ENCODE measurements at regions not wholly inside any gene's neighbourhood (a gene's known extent, or its start where the extent isn't known, plus 50 kb on each side); places are given as distances from the start of the nearest gene placed in this dataset.

DNA sequence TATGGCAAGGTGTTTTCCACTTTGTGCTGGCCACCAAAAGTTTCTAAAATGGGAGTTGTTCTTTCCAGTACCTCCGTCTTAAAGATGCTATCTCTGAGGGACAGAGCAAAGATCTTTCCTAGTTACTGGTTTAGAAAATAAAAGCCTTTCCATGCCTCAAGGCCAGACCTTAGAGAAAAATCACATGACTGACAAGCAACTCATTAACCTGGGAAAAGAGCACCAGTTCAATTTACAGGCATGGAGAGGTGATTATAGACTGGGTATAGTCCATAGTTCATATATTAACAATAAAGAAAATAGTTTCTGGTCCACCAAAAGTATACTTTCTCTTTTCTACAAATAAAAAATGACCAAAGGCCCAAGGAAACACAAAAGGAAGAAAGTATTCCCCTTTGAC lies 230.7 kb downstream of the TOX3 start:
- no peaks in the 10 kb centered on the region for H3K27me3 Mint-ChIP-seq (ENCODE audit: insufficient read depth, unreplicated experiment)
- H3K4me1 Mint-ChIP-seq (ENCODE audit: insufficient read depth, unreplicated experiment): no peaks in the 10 kb centered on the region
- no TSS peak for BruUV-seq (replicated peaks)
- ChIA-PET POLR2A (no interaction called here), CTCF (no interaction called here)
- no peak overlapping the region for H3K27ac Mint-ChIP-seq (ENCODE audit: low read depth, unreplicated experiment)
- intact Hi-C loops (cut with micrococcal nuclease): no loop called here
- DNase-seq (ENCODE audit: unreplicated experiment): no peak
- TF ChIP-seq, protein P1, sequence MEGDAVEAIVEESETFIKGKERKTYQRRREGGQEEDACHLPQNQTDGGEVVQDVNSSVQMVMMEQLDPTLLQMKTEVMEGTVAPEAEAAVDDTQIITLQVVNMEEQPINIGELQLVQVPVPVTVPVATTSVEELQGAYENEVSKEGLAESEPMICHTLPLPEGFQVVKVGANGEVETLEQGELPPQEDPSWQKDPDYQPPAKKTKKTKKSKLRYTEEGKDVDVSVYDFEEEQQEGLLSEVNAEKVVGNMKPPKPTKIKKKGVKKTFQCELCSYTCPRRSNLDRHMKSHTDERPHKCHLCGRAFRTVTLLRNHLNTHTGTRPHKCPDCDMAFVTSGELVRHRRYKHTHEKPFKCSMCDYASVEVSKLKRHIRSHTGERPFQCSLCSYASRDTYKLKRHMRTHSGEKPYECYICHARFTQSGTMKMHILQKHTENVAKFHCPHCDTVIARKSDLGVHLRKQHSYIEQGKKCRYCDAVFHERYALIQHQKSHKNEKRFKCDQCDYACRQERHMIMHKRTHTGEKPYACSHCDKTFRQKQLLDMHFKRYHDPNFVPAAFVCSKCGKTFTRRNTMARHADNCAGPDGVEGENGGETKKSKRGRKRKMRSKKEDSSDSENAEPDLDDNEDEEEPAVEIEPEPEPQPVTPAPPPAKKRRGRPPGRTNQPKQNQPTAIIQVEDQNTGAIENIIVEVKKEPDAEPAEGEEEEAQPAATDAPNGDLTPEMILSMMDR (IDR thresholded peaks at IDR 0.05; ENCODE audit: unreplicated experiment): no peak
- no peak overlapping the region for H3K4me3 Mint-ChIP-seq (ENCODE audit: unreplicated experiment)
- peaks cover 7% of the 10 kb centered on the region for H3K9me3 Mint-ChIP-seq (ENCODE audit: unreplicated experiment)
- H3K36me3 Mint-ChIP-seq (ENCODE audit: insufficient read depth, unreplicated experiment): no peaks in the 10 kb centered on the region

DNA sequence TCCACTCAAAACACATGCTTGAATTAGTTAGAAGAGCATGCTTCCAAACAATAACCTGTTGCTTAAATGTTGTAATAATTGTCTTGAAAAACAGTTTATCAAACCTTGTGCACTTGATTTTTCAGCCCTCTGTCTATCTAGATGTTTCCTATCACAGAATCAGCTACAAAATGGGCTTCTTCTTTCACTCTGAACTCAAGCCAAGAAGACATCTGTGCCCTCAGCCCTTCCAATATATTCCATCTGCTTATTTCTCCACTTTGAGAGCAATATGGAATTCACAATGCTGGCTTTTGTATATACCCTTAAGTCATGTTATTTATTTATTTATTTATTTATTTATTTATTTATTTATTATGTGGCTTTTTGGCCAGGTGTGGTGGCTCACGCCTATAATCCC lies 234.2 kb downstream of the TOX3 start:
- BruUV-seq (replicated peaks): no TSS peak
- TF ChIP-seq, protein P1 (IDR thresholded peaks at IDR 0.05; ENCODE audit: unreplicated experiment): no peak
- DNase-seq (ENCODE audit: unreplicated experiment): no peak
- no peak overlapping the region for H3K4me3 Mint-ChIP-seq (ENCODE audit: unreplicated experiment)
- CTCF ChIA-PET: interaction anchor here (0.6 kb wide), 1 partner anchor 509 kb away, joined by 3 read pairs; no protein-coding TSS in a partner anchor
- no peaks in the 10 kb centered on the region for H3K27me3 Mint-ChIP-seq (ENCODE audit: insufficient read depth, unreplicated experiment)
- H3K27ac Mint-ChIP-seq (ENCODE audit: low read depth, unreplicated experiment): no peak overlapping the region
- H3K36me3 Mint-ChIP-seq (ENCODE audit: insufficient read depth, unreplicated experiment): no peaks in the 10 kb centered on the region
- intact Hi-C loops (cut with micrococcal nuclease): no loop called here
- POLR2A ChIA-PET: no interaction called here
- H3K4me1 Mint-ChIP-seq (ENCODE audit: insufficient read depth, unreplicated experiment): no peaks in the 10 kb centered on the region
- peaks cover 13% of the 10 kb centered on the region for H3K9me3 Mint-ChIP-seq (ENCODE audit: unreplicated experiment)

DNA sequence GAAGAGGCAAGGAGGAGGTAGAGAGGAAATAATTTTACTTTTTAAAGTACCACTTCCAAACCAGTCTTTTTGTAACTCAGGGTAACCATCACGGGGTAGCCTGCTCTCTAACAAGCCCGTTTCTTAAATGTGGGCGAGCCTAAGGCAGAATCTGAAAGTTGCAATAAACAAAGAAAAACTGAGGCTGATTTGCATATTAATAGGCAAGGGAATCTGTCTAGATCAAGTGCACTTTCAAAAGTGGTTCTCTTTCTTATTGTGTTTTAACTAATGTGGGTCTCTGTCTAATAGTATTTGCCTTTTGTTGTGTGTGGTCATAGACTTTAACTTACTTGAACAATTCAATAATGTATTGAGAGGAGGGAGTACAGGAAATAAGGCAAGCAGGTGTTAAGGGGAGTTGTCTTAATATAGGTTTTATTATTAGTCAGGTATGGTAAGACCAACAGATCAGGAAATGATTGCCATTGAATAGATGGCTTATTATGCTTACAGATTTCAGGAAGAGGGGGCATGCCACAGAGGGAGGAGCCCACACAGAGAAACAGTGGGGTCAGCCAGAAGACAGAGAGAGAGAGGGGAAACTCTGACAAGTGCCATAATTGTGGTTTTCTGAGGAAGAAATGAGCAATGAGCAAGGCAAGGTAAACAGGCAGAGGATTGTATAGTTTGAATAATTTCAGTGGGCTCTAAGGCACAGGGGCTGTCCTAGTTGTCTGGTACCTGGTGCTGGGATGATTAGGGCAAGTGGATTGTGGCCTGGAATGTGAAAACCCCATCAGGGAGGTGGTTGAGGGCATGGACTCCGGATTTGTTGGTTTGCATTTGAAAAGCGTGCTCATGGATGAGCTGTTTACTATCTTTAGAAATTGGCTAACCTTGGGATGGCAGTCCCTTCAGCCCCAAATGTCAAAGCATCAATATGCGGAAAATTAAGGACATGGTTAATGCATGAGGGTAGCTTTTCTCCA lies 237.2 kb downstream of the TOX3 start:
- Mint-ChIP-seq H3K4me3 (ENCODE audit: unreplicated experiment) (no peak overlapping the region), H3K27ac (ENCODE audit: low read depth, unreplicated experiment) (no peak overlapping the region), H3K4me1 (ENCODE audit: insufficient read depth, unreplicated experiment) (no peaks in the 10 kb centered on the region), H3K36me3 (ENCODE audit: insufficient read depth, unreplicated experiment) (no peaks in the 10 kb centered on the region), H3K27me3 (ENCODE audit: insufficient read depth, unreplicated experiment) (no peaks in the 10 kb centered on the region), H3K9me3 (ENCODE audit: unreplicated experiment) (peaks cover 14% of the 10 kb centered on the region)
- DNase-seq (ENCODE audit: unreplicated experiment): no peak
- TF ChIP-seq, protein P1 (IDR thresholded peaks at IDR 0.05; ENCODE audit: unreplicated experiment): no peak
- intact Hi-C loops (cut with micrococcal nuclease): no loop called here
- no TSS peak for BruUV-seq (replicated peaks)
- ChIA-PET CTCF (no interaction called here), POLR2A (no interaction called here)

DNA sequence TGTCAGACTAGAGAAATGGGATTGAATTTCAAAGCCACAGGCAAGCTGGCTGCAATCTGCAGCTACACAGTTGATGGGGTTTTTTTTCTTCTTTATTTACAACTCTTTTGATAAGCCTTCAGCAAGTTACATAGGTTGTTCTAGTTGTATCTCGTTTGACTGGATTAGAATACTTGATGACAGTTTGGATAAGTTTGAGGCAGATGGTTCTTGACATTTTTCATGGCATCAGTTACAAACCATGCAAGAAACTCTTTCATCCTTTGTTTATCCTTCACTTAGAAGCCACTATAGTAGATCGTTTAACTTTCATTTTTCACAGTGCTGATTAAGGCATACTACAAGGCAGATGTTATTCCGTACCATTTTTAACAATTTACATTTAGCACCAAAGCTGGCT lies 238.9 kb downstream of the TOX3 start:
- intact Hi-C loops (cut with micrococcal nuclease): no loop called here
- Mint-ChIP-seq H3K36me3 (ENCODE audit: insufficient read depth, unreplicated experiment) (no peaks in the 10 kb centered on the region), H3K9me3 (ENCODE audit: unreplicated experiment) (peaks cover 14% of the 10 kb centered on the region), H3K4me1 (ENCODE audit: insufficient read depth, unreplicated experiment) (no peaks in the 10 kb centered on the region), H3K27me3 (ENCODE audit: insufficient read depth, unreplicated experiment) (no peaks in the 10 kb centered on the region), H3K4me3 (ENCODE audit: unreplicated experiment) (no peak overlapping the region), H3K27ac (ENCODE audit: low read depth, unreplicated experiment) (no peak overlapping the region)
- no peak for DNase-seq (ENCODE audit: unreplicated experiment)
- TF ChIP-seq, protein P1 (IDR thresholded peaks at IDR 0.05; ENCODE audit: unreplicated experiment): no peak
- BruUV-seq (replicated peaks): no TSS peak
- POLR2A ChIA-PET: no interaction called here
- CTCF ChIA-PET: no interaction called here
